ENCODE measurements at regions not wholly inside any gene's neighbourhood (a gene's known extent, or its start where the extent isn't known, plus 50 kb on each side); places are given as distances from the start of the nearest gene placed in this dataset.

GRCh38 chr20:6838181-6838826 is 70.8 kb downstream of the BMP2 start:
- no peak for TF ChIP-seq HOXD1 (CRISPR knock-in tag; IDR thresholded peaks at IDR 0.05)
- TF ChIP-seq IRF2 (CRISPR knock-in tag; IDR thresholded peaks at IDR 0.05) = no peak
- no peak for TF ChIP-seq ARID4A (CRISPR knock-in tag; IDR thresholded peaks at IDR 0.05; ENCODE audit: borderline replicate concordance)
- no peak for TF ChIP-seq GPN1 (CRISPR knock-in tag; IDR thresholded peaks at IDR 0.05; ENCODE audit: borderline replicate concordance)
- TF ChIP-seq ZNF574 (CRISPR knock-in tag; IDR thresholded peaks at IDR 0.05) = no peak
- TF ChIP-seq YY1 (IDR thresholded peaks at IDR 0.05; ENCODE audit: insufficient read depth, insufficient replicate concordance, low read depth, low read length) = no peak
- no peak for TF ChIP-seq HNF1B (CRISPR knock-in tag; IDR thresholded peaks at IDR 0.05)
- no peak for TF ChIP-seq ZNF572 (CRISPR knock-in tag; IDR thresholded peaks at IDR 0.05)
- TF ChIP-seq E2F2 (CRISPR knock-in tag; IDR thresholded peaks at IDR 0.05; ENCODE audit: borderline replicate concordance) = no peak
- no peak for TF ChIP-seq ATF7 (IDR thresholded peaks at IDR 0.05)
- TF ChIP-seq ATF7 (CRISPR knock-in tag; IDR thresholded peaks at IDR 0.05) = no peak
- no peak for TF ChIP-seq ATF2 (CRISPR knock-in tag; IDR thresholded peaks at IDR 0.05)
- no peak for TF ChIP-seq SMARCC2 (IDR thresholded peaks at IDR 0.05)

More at GRCh38 chr20:6838181-6838826, 70.8 kb downstream of the BMP2 start:
- no peaks in the 10 kb centered on the region for H3K27me3 ChIP-seq (ENCODE audit: control insufficient read depth in 1 of 2, insufficient read depth in 2 of 2, low read length in 2 of 2)
- no peak overlapping the region for H3K27ac ChIP-seq (ENCODE audit: extremely low read length, insufficient read depth, low read length)
- POLR2A ChIA-PET = no interaction called here
- intact Hi-C loops (cut with micrococcal nuclease; ENCODE audit: unreplicated experiment) (no loop called here), in situ Hi-C loops (cut with HindIII; ENCODE audit: extremely low pct_ligation_motif_present, low pct_unique_long_range_greater_than_20kb) (loop anchor here (10.0 kb wide), 1 partner anchor 1016 kb away; no protein-coding TSS in a partner anchor)
- no peak overlapping the region for H2AFZ ChIP-seq (ENCODE audit: low read length)
- WGBS (ENCODE audit: low lambda C conversion rate) = 25% methylated on average over 11 of the region's 11 CpGs
- FAIRE-seq = no peak
- no TSS peak for BruUV-seq (replicated peaks)
- H3K9me3 ChIP-seq (ENCODE audit: low read length) = no peaks in the 10 kb centered on the region
- no peaks in the 10 kb centered on the region for H3K36me3 ChIP-seq (replicated peaks in 1 of 2; ENCODE audit: control insufficient read depth in 1 of 2, insufficient read depth in 2 of 2, low read length in 2 of 2)
- no peaks in the 10 kb centered on the region for H3K79me2 ChIP-seq (ENCODE audit: insufficient read depth, low read length)
- no peak for ATAC-seq
- H3K4me2 ChIP-seq (ENCODE audit: low read depth, low read length) = no peak overlapping the region
- no peak overlapping the region for H3K9ac ChIP-seq (ENCODE audit: insufficient read depth, low read depth, low read length)
- H4K20me1 ChIP-seq (ENCODE audit: insufficient read depth, low read length) = no peaks in the 10 kb centered on the region
- no peak overlapping the region for H3K4me3 ChIP-seq (replicated peaks in 1 of 3; ENCODE audit: insufficient read depth in 1 of 3, low read depth in 2 of 3, low read length in 3 of 3)
- CTCF ChIA-PET (ENCODE audit: low intra/inter-chr PET ratio, low total read pairs) = no interaction called here
- no peaks in the 10 kb centered on the region for H3K4me1 ChIP-seq (ENCODE audit: insufficient read depth, low read length)
- DNase-seq (ENCODE audit: low spot score) = no peak
